HepG2 (cell line): ENCODE measurements at regions not wholly inside any gene's neighbourhood (a gene's known extent, or its start where the extent isn't known, plus 50 kb on each side); places are given as distances from the start of the nearest gene placed in this dataset.

Experiments
- ATAC-seq: fragments of 200-7000 bp; cut with Tn5 transposase; 3 replicates; pipeline ENCODE4 v1.9.1; 2020; ENCODE audit warnings: mild to moderate bottlenecking, moderate library complexity
- BruUV-seq: library from RNA; stranded (reverse); fragments of 400-500 nt; replicated peaks from 2 replicates; lab custom pipeline; 2021; lab: Mats Ljungman, UMichigan
- CTCF ChIA-PET: fragments of 300-600 bp; formaldehyde crosslinking; extraction: SDS; loops from one replicate; lab custom pipeline; 2021; ENCODE audit warnings: low total read pairs, inconsistent platforms, low intra/inter-chr PET ratio; lab: Yijun Ruan, JAX
- POLR2A ChIA-PET: fragments of 350-600 bp; sonication (Branson Sonifier 250); formaldehyde crosslinking; loops from one replicate; lab custom pipeline; 2020; ENCODE audit warnings: antibody characterized with exemption, inconsistent platforms; lab: Yijun Ruan, JAX
- DNase-seq: peaks from one replicate; pipeline ENCODE4 v3.0.0-alpha.2; 2015; ENCODE audit warnings: low spot score
- FAIRE-seq: peaks from 3 replicates; lab custom pipeline; 2011; peaks lifted over from hg19 to GRCh38; lab: Jason Lieb, UNC
- H2AFZ ChIP-seq: one replicate; pipeline ENCODE4 v1.6.1; 2011; ENCODE audit warnings: low read length, inconsistent platforms
- H3K27ac ChIP-seq: fragments of 300-600 bp; 3 replicates; pipeline ENCODE4 v1.8.0; 2011; ENCODE audit warnings: mixed run types, mild to moderate bottlenecking, mixed read lengths, low read length, inconsistent platforms; ENCODE audit not compliant: insufficient read depth; ENCODE audit errors: extremely low read length
- H3K27me3 ChIP-seq, 2 experiments: fragments of 200-600 bp in 1 of 2; 2 replicates in 1 of 2; 3 replicates in 1 of 2; pipeline versions ENCODE4 v1.6.0 to v1.8.0; 2011; ENCODE audit warnings: low read length in 2 of 2, mild to moderate bottlenecking in 2 of 2, moderate library complexity in 2 of 2, inconsistent platforms in 1 of 2; ENCODE audit not compliant: insufficient read depth in 2 of 2, control insufficient read depth in 1 of 2
- H3K36me3 ChIP-seq, 2 experiments: fragments of 200-600 bp in 1 of 2; replicated peaks in 1 of 2; 2 replicates in 1 of 2; 3 replicates in 1 of 2; pipeline versions ENCODE4 v1.5.1 to v1.8.0; 2011; ENCODE audit warnings: low read length in 2 of 2, inconsistent platforms in 1 of 2; ENCODE audit not compliant: insufficient read depth in 2 of 2, control insufficient read depth in 1 of 2
- H3K4me1 ChIP-seq: 2 replicates; pipeline ENCODE4 v1.5.1; 2012; ENCODE audit warnings: low read length, inconsistent platforms; ENCODE audit not compliant: insufficient read depth
- H3K4me2 ChIP-seq: 2 replicates; pipeline ENCODE4 v1.6.0; 2011; ENCODE audit warnings: low read depth, low read length, inconsistent platforms
- H3K4me3 ChIP-seq, 3 experiments: fragments of 200-600 bp in 1 of 3; sonication (generic), shearing (Covaris generic) in 1 of 3; replicated peaks in 1 of 3; 2 replicates each; pipeline ENCODE4 v1.5.1; 2011 to 2016; ENCODE audit warnings: low read length in 3 of 3, inconsistent platforms in 2 of 3, low read depth in 2 of 3, mild to moderate bottlenecking in 2 of 3, control low read depth in 1 of 3, mixed read lengths in 1 of 3; ENCODE audit not compliant: insufficient read depth in 1 of 3
- H3K79me2 ChIP-seq: one replicate; pipeline ENCODE4 v1.6.1; 2011; ENCODE audit warnings: low read length, inconsistent platforms; ENCODE audit not compliant: insufficient read depth
- H3K9ac ChIP-seq: 2 replicates; pipeline ENCODE4 v1.6.0; 2011; ENCODE audit warnings: mild to moderate bottlenecking, low read depth, low read length, inconsistent platforms; ENCODE audit not compliant: insufficient read depth
- H3K9me3 ChIP-seq: 2 replicates; pipeline ENCODE4 v1.5.1; 2012; ENCODE audit warnings: mild to moderate bottlenecking, low read length
- H4K20me1 ChIP-seq: 2 replicates; pipeline ENCODE4 v1.6.0; 2011; ENCODE audit warnings: inconsistent platforms, mild to moderate bottlenecking, low read length, moderate library complexity; ENCODE audit not compliant: insufficient read depth
- KLF13 ChIP-seq: sonication (generic); formaldehyde crosslinking; IDR thresholded peaks from 2 replicates; pipeline ENCODE4 v1.4.0; 2020; ENCODE audit warnings: mild to moderate bottlenecking, missing genetic modification reagents
- NFE2 ChIP-seq: sonication (generic); formaldehyde crosslinking; IDR thresholded peaks from 2 replicates; pipeline ENCODE4 v1.4.0; 2020; ENCODE audit warnings: missing genetic modification reagents
- SOX13 ChIP-seq, 3 experiments: fragments of 450-650 bp in 1 of 3; sonication (generic) in 1 of 3; formaldehyde crosslinking in 1 of 3; IDR thresholded peaks in 2 of 3; conservative IDR thresholded peaks in 1 of 3; 2 replicates each; pipeline versions ENCODE4 v1.5.0 to v1.6.1; 2016 to 2020; ENCODE audit warnings: antibody characterized with exemption in 1 of 3, mild to moderate bottlenecking in 1 of 3, missing compliant biosample characterization in 1 of 3, missing genetic modification reagents in 1 of 3, moderate library complexity in 1 of 3
- ZNF496 ChIP-seq: sonication (generic); formaldehyde crosslinking; IDR thresholded peaks from 2 replicates; pipeline ENCODE4 v1.8.1; 2023; ENCODE audit warnings: mild to moderate bottlenecking, moderate library complexity, missing genetic modification reagents; ENCODE audit not compliant: insufficient replicate concordance
- ZNF761 ChIP-seq: sonication (generic); formaldehyde crosslinking; conservative IDR thresholded peaks from 2 replicates; pipeline ENCODE4 v1.4.0; 2020; ENCODE audit warnings: mild to moderate bottlenecking, missing genetic modification reagents
- ZNF816 ChIP-seq: sonication (generic); formaldehyde crosslinking; IDR thresholded peaks from 2 replicates; pipeline ENCODE4 v1.8.0; 2022; ENCODE audit warnings: missing genetic modification reagents, mild to moderate bottlenecking, borderline replicate concordance
- ZNF841 ChIP-seq: sonication (generic); formaldehyde crosslinking; IDR thresholded peaks from 2 replicates; pipeline ENCODE4 v1.8.1; 2023; ENCODE audit warnings: missing genetic modification reagents, borderline replicate concordance
- WGBS: methylation state at CpG from one replicate; pipeline ENCODE4 v1.1.6; 2017; ENCODE audit warnings: low lambda C conversion rate; 5-methylcytosine and 5-hydroxymethylcytosine counted together
- in situ Hi-C: cut with HindIII; loops from 2 replicates; pipeline ENCODE4 v1.10.0; 2017; ENCODE audit warnings: low pct_unique_long_range_greater_than_20kb; ENCODE audit not compliant: extremely low pct_ligation_motif_present
- intact Hi-C: fragments of 100-400 bp; cut with micrococcal nuclease; formaldehyde crosslinking; loops from one replicate; pipeline ENCODE4 v1.10.0; 2022; ENCODE audit not compliant: unreplicated experiment
- TF ChIP-seq, protein P1 (sequence below): IDR thresholded peaks from 2 replicates; pipeline ENCODE4 v1.4.0; 2020; ENCODE audit warnings: mild to moderate bottlenecking, missing genetic modification reagents
- TF ChIP-seq, protein P2 (sequence below): IDR thresholded peaks from 2 replicates; pipeline ENCODE4 v1.6.1; 2016
- TF ChIP-seq, protein P3 (sequence below): sonication (generic); formaldehyde crosslinking; IDR thresholded peaks from 2 replicates; pipeline ENCODE4 v1.4.0; 2020; ENCODE audit warnings: mild to moderate bottlenecking, missing genetic modification reagents
- TF ChIP-seq, protein P4 (sequence below): sonication (generic); formaldehyde crosslinking; IDR thresholded peaks from 2 replicates; pipeline ENCODE4 v1.4.0; 2020; ENCODE audit warnings: missing genetic modification reagents, borderline replicate concordance

DNA sequence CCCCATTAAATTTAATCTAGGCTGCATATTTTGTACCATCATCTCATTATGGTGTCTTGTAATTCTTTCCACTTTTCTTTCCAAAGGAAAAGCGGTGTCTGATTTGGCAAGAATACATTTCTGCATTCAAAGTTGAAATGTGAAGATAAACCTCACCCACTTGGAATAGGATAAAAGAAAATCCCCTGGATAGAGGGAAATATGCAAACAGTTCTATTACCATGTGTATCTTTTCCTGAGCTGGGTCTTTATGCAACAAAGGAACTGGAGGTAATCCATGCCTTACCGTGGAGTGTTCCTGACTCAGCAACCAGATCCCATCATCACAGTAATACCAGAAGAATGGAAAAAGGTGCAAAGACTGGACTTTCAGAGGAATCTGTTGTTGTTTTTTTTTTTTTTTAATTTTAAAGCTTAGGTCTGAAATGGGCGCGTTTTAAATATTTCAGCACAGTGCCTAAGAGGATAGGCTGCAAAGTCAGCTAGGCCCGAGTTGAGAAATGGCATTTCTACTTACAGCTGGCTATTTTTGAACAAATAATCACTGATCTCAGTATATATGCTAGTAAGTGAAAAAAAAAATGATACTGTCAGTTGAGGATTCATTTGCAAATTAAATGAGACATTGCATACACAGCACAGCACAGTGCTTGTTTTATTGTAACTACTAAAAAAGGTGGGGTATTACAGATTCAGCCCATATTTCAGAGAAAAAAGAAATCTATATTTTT lies 55.5 kb upstream of the ADAMTS9 start:
- in situ Hi-C loops (no loop called here), intact Hi-C loops (no loop called here)
- no TSS peak for BruUV-seq
- Histone ChIP-seq H3K36me3 (no peaks in the 10 kb centered on the region), H4K20me1 (no peaks in the 10 kb centered on the region), H3K4me2 (no peak overlapping the region), H3K79me2 (no peaks in the 10 kb centered on the region), H3K27ac (no peak overlapping the region), H3K4me1 (0 out of 2 replicates have a peak, but pooled peaks cover 8% of the 10 kb centered on the region), H3K9me3 (no peaks in the 10 kb centered on the region), H3K4me3 (no peak overlapping the region), H3K27me3 (no peaks in the 10 kb centered on the region), H3K9ac (no peak overlapping the region), H2AFZ (no peak overlapping the region)
- ATAC-seq (no peak), DNase-seq (no peak), FAIRE-seq (no peak)
- ChIA-PET POLR2A (no interaction called here), CTCF (no interaction called here)
- WGBS: 50% methylated on average over 5 of the region's 5 CpGs
- TF ChIP-seq ZNF496 (no peak), ZNF841 (CRISPR knock-in tag) (no peak), ZNF761 (CRISPR knock-in tag) (no peak), ZNF816 (CRISPR knock-in tag) (no peak), KLF13 (no peak), NFE2 (no peak), SOX13 (IDR thresholded peaks at IDR 0.05) (no peak), SOX13 (CRISPR knock-in tag; conservative IDR thresholded peaks at IDR 0.05 in 1 of 2, IDR thresholded peaks at IDR 0.05 in 1 of 2) (no peak)
- TF ChIP-seq, protein P1, sequence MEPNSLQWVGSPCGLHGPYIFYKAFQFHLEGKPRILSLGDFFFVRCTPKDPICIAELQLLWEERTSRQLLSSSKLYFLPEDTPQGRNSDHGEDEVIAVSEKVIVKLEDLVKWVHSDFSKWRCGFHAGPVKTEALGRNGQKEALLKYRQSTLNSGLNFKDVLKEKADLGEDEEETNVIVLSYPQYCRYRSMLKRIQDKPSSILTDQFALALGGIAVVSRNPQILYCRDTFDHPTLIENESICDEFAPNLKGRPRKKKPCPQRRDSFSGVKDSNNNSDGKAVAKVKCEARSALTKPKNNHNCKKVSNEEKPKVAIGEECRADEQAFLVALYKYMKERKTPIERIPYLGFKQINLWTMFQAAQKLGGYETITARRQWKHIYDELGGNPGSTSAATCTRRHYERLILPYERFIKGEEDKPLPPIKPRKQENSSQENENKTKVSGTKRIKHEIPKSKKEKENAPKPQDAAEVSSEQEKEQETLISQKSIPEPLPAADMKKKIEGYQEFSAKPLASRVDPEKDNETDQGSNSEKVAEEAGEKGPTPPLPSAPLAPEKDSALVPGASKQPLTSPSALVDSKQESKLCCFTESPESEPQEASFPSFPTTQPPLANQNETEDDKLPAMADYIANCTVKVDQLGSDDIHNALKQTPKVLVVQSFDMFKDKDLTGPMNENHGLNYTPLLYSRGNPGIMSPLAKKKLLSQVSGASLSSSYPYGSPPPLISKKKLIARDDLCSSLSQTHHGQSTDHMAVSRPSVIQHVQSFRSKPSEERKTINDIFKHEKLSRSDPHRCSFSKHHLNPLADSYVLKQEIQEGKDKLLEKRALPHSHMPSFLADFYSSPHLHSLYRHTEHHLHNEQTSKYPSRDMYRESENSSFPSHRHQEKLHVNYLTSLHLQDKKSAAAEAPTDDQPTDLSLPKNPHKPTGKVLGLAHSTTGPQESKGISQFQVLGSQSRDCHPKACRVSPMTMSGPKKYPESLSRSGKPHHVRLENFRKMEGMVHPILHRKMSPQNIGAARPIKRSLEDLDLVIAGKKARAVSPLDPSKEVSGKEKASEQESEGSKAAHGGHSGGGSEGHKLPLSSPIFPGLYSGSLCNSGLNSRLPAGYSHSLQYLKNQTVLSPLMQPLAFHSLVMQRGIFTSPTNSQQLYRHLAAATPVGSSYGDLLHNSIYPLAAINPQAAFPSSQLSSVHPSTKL (CRISPR knock-in tag): no peak
- TF ChIP-seq, protein P2, sequence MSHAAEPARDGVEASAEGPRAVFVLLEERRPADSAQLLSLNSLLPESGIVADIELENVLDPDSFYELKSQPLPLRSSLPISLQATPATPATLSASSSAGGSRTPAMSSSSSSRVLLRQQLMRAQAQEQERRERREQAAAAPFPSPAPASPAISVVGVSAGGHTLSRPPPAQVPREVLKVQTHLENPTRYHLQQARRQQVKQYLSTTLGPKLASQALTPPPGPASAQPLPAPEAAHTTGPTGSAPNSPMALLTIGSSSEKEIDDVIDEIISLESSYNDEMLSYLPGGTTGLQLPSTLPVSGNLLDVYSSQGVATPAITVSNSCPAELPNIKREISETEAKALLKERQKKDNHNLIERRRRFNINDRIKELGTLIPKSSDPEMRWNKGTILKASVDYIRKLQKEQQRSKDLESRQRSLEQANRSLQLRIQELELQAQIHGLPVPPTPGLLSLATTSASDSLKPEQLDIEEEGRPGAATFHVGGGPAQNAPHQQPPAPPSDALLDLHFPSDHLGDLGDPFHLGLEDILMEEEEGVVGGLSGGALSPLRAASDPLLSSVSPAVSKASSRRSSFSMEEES: no peak
- TF ChIP-seq, protein P3, sequence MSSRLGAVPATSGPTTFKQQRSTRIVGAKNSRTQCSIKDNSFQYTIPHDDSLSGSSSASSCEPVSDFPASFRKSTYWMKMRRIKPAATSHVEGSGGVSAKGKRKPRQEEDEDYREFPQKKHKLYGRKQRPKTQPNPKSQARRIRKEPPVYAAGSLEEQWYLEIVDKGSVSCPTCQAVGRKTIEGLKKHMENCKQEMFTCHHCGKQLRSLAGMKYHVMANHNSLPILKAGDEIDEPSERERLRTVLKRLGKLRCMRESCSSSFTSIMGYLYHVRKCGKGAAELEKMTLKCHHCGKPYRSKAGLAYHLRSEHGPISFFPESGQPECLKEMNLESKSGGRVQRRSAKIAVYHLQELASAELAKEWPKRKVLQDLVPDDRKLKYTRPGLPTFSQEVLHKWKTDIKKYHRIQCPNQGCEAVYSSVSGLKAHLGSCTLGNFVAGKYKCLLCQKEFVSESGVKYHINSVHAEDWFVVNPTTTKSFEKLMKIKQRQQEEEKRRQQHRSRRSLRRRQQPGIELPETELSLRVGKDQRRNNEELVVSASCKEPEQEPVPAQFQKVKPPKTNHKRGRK: no peak
- TF ChIP-seq, protein P4, sequence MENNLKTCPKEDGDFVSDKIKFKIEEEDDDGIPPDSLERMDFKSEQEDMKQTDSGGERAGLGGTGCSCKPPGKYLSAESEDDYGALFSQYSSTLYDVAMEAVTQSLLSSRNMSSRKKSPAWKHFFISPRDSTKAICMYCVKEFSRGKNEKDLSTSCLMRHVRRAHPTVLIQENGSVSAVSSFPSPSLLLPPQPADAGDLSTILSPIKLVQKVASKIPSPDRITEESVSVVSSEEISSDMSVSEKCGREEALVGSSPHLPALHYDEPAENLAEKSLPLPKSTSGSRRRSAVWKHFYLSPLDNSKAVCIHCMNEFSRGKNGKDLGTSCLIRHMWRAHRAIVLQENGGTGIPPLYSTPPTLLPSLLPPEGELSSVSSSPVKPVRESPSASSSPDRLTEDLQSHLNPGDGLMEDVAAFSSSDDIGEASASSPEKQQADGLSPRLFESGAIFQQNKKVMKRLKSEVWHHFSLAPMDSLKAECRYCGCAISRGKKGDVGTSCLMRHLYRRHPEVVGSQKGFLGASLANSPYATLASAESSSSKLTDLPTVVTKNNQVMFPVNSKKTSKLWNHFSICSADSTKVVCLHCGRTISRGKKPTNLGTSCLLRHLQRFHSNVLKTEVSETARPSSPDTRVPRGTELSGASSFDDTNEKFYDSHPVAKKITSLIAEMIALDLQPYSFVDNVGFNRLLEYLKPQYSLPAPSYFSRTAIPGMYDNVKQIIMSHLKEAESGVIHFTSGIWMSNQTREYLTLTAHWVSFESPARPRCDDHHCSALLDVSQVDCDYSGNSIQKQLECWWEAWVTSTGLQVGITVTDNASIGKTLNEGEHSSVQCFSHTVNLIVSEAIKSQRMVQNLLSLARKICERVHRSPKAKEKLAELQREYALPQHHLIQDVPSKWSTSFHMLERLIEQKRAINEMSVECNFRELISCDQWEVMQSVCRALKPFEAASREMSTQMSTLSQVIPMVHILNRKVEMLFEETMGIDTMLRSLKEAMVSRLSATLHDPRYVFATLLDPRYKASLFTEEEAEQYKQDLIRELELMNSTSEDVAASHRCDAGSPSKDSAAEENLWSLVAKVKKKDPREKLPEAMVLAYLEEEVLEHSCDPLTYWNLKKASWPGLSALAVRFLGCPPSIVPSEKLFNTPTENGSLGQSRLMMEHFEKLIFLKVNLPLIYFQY (CRISPR knock-in tag): no peak
